OCI-LY7 (cell line): ENCODE measurements at regions not wholly inside any gene's neighbourhood (a gene's known extent, or its start where the extent isn't known, plus 50 kb on each side); places are given as distances from the start of the nearest gene placed in this dataset.

Source experiments
- BruUV-seq: library from RNA; stranded (reverse); fragments of 400-500 nt; replicated peaks from 2 replicates; lab custom pipeline; 2021; lab: Mats Ljungman, UMichigan
- CTCF ChIA-PET: fragments of 300-600 bp; sonication (Branson Sonifier 250); formaldehyde crosslinking; loops from one replicate; lab custom pipeline; 2022; ENCODE audit warnings: antibody characterized with exemption; ENCODE audit not compliant: unreplicated experiment; lab: Charles Lee
- POLR2A ChIA-PET: fragments of 300-600 bp; sonication (Branson Sonifier 250); formaldehyde crosslinking; loops from one replicate; lab custom pipeline; 2022; ENCODE audit warnings: antibody characterized with exemption; lab: Charles Lee
- DNase-seq: peaks from one replicate; pipeline ENCODE4 v3.0.0-alpha.2; 2015; ENCODE audit warnings: low spot score
- H2AFZ ChIP-seq: fragments of 200-600 bp; sonication (generic), shearing (Covaris generic); 2 replicates; pipeline ENCODE4 v1.6.1; 2014; ENCODE audit warnings: mild to moderate bottlenecking, antibody characterized with exemption, low read length, moderate library complexity
- H3K27ac ChIP-seq: fragments of 200-600 bp; sonication (generic); 2 replicates; pipeline ENCODE4 v1.5.1; 2014; ENCODE audit warnings: mixed run types, low read depth, mild to moderate bottlenecking, moderate library complexity, low read length, inconsistent platforms; ENCODE audit not compliant: poor library complexity, severe bottlenecking
- H3K36me3 ChIP-seq: fragments of 200-600 bp; sonication (generic); 2 replicates; pipeline ENCODE4 v1.6.1; 2014; ENCODE audit warnings: mild to moderate bottlenecking, antibody characterized with exemption, low read length, moderate library complexity, mixed read lengths; ENCODE audit not compliant: insufficient read depth
- H3K4me1 ChIP-seq: fragments of 200-600 bp; sonication (generic); 2 replicates; pipeline ENCODE4 v1.5.1; 2014; ENCODE audit warnings: mild to moderate bottlenecking, low read length; ENCODE audit not compliant: insufficient read depth, poor library complexity, severe bottlenecking
- H3K4me2 ChIP-seq: fragments of 200-600 bp; sonication (generic); 2 replicates; pipeline ENCODE4 v1.6.1; 2014; ENCODE audit warnings: mild to moderate bottlenecking, low read length
- H3K4me3 ChIP-seq: fragments of 200-600 bp; sonication (generic); 2 replicates; pipeline ENCODE4 v1.5.1; 2014; ENCODE audit warnings: mild to moderate bottlenecking, low read depth, low read length; ENCODE audit not compliant: poor library complexity, severe bottlenecking
- H3K79me2 ChIP-seq: fragments of 200-600 bp; sonication (generic); 2 replicates; pipeline ENCODE4 v1.6.1; 2016; ENCODE audit warnings: low read depth, mild to moderate bottlenecking, low read length, moderate library complexity, mixed read lengths; ENCODE audit not compliant: insufficient read depth
- H3K9me2 ChIP-seq: fragments of 200-600 bp; sonication (generic); 2 replicates; pipeline ENCODE4 v1.6.1; 2016; ENCODE audit warnings: mild to moderate bottlenecking, low read length, mixed read lengths; ENCODE audit not compliant: insufficient read depth
- H3K9me3 ChIP-seq: fragments of 200-600 bp; sonication (generic); 2 replicates; pipeline ENCODE4 v1.6.1; 2014; ENCODE audit warnings: mild to moderate bottlenecking, mixed run types, low read length, mixed read lengths
- H4K20me1 ChIP-seq: fragments of 200-600 bp; sonication (generic); 2 replicates; pipeline ENCODE4 v1.6.1; 2014; ENCODE audit warnings: mild to moderate bottlenecking, antibody characterized with exemption, low read length, moderate library complexity, mixed read lengths; ENCODE audit not compliant: insufficient read depth
- EZH2phosphoT487 ChIP-seq: fragments of 200-600 bp; sonication (generic); IDR thresholded peaks from 2 replicates; pipeline ENCODE4 v1.6.1; 2018; ENCODE audit warnings: low read depth, borderline replicate concordance, mild to moderate bottlenecking, mixed run types, antibody characterized with exemption, low read length, moderate library complexity, mixed read lengths
- intact Hi-C: fragments of 100-400 bp; cut with micrococcal nuclease; formaldehyde crosslinking; loops from one replicate; pipeline ENCODE4 v1.10.0; 2022; ENCODE audit not compliant: unreplicated experiment
- TF ChIP-seq, protein P1 (sequence below): fragments of 200-600 bp; sonication (generic); conservative IDR thresholded peaks from 2 replicates; pipeline ENCODE4 v1.5.1; 2014; ENCODE audit warnings: mild to moderate bottlenecking, antibody characterized with exemption, low read length, moderate library complexity, mixed read lengths

DNA sequence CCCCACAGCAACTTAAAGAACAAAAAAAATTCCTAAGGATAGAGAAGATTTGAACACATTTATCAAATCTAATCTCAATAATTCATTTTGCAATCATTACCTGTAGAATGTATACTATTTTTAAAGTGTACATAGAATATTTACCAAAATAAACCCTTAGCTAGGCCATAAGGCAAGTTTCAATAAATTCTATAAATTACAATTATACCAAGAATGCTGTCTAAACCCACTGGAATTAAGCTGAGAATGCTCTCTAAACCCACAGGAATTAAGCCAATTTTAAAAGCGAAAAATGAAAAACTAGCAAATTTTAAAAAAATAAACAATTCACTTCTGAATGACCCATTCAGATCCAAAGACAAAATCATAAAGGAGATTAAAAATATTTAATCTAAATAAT is 540.4 kb upstream of the NBEA start:
- intact Hi-C loops, result no loop called here
- Histone ChIP-seq H3K36me3 (no peaks in the 10 kb centered on the region), H3K4me3 (no peak overlapping the region), H3K79me2 (no peaks in the 10 kb centered on the region), H3K4me1 (no peaks in the 10 kb centered on the region), H2AFZ (no peak overlapping the region), H3K9me2 (no peaks in the 10 kb centered on the region), H3K27ac (no peak overlapping the region), H3K9me3 (no peaks in the 10 kb centered on the region), H4K20me1 (no peaks in the 10 kb centered on the region), H3K4me2 (no peak overlapping the region)
- no TSS peak for BruUV-seq
- DNase-seq, result no peak
- ChIA-PET CTCF (no interaction called here), POLR2A (interaction anchor here (0.6 to 1.1 kb wide), 2 partner anchors 39 to 78 kb away, joined by 3 read pairs; no protein-coding TSS in a partner anchor)
- TF ChIP-seq, protein P1, sequence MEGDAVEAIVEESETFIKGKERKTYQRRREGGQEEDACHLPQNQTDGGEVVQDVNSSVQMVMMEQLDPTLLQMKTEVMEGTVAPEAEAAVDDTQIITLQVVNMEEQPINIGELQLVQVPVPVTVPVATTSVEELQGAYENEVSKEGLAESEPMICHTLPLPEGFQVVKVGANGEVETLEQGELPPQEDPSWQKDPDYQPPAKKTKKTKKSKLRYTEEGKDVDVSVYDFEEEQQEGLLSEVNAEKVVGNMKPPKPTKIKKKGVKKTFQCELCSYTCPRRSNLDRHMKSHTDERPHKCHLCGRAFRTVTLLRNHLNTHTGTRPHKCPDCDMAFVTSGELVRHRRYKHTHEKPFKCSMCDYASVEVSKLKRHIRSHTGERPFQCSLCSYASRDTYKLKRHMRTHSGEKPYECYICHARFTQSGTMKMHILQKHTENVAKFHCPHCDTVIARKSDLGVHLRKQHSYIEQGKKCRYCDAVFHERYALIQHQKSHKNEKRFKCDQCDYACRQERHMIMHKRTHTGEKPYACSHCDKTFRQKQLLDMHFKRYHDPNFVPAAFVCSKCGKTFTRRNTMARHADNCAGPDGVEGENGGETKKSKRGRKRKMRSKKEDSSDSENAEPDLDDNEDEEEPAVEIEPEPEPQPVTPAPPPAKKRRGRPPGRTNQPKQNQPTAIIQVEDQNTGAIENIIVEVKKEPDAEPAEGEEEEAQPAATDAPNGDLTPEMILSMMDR, result no peak
- no peak for TF ChIP-seq EZH2phosphoT487

DNA sequence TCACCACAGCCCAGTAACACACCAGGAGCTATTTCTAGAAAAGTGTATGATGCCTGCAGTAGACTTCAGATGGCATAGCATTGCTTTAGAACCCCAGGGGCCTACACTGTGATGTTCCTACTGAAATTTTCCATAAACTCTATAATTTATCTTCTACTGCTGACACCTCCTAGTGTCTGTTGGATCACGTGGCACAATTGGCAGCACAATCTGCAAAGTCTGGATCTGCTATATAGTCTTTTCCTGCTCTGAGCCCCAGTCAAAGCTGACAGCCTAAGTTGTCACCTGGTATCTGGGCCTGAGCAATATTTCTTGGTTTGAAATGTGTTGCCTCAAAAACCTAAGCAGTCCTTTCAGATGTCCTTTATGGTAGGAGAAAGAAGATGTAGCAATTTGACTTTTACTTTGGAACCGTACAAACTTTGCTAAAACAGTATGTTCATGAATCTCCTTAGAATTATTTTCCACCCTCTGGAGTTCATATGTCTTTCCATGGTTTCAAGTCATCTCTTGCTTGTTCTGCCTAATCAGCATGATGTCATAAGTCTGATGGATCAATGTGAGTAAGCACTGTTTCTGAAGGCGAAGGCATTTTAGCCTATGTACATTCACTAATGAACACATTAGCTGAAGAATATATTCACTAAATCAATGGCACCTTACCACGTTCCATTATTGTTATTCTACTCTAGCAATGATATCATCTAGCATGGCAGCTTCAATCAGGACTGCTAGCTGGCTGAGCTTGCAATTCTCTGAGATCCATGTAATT is 536.5 kb upstream of the NBEA start:
- no peaks in the 10 kb centered on the region for H3K36me3 ChIP-seq
- ChIA-PET CTCF (no interaction called here), POLR2A (interaction anchor here (0.5 kb wide), 1 partner anchor 803 kb away, joined by 3 read pairs; no protein-coding TSS in a partner anchor)
- H2AFZ ChIP-seq, result no peak overlapping the region
- no peak for DNase-seq
- no TSS peak for BruUV-seq
- TF ChIP-seq, protein P1, result no peak
- no peak for TF ChIP-seq EZH2phosphoT487
- no peak overlapping the region for H3K4me2 ChIP-seq
- H4K20me1 ChIP-seq, result no peaks in the 10 kb centered on the region
- H3K79me2 ChIP-seq, result no peaks in the 10 kb centered on the region
- no peaks in the 10 kb centered on the region for H3K9me2 ChIP-seq
- H3K4me3 ChIP-seq, result no peak overlapping the region
- no peaks in the 10 kb centered on the region for H3K9me3 ChIP-seq
- no peaks in the 10 kb centered on the region for H3K4me1 ChIP-seq
- H3K27ac ChIP-seq, result no peak overlapping the region
- intact Hi-C loops, result no loop called here

DNA sequence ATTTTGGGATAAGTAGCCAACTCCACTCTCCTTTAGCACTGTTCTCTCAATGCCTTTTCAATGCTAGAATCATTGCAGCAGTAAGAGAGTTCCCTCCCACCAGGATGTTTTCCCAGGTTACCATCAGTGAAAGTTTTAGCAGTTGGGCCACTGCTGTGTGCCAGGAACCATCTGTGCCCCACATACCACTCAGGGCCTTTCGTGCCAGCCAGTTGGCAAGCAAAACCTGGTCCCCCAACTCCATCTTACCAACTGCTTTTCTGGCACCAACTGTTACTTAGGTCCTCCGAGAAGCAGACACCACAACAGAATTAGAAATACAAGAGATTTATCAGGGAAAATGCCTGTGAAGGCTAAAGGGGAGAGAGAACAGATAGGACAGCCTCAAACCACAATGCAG is 533.4 kb upstream of the NBEA start:
- H3K4me1 ChIP-seq, result no peaks in the 10 kb centered on the region
- H3K4me3 ChIP-seq, result no peak overlapping the region
- no peak for DNase-seq
- H3K9me2 ChIP-seq, result no peaks in the 10 kb centered on the region
- H2AFZ ChIP-seq, result no peak overlapping the region
- H3K36me3 ChIP-seq, result no peaks in the 10 kb centered on the region
- no peaks in the 10 kb centered on the region for H3K79me2 ChIP-seq
- no TSS peak for BruUV-seq
- intact Hi-C loops, result no loop called here
- ChIA-PET CTCF (no interaction called here), POLR2A (no interaction called here)
- no peak overlapping the region for H3K4me2 ChIP-seq
- TF ChIP-seq, protein P1, result no peak
- no peak for TF ChIP-seq EZH2phosphoT487
- H4K20me1 ChIP-seq, result no peaks in the 10 kb centered on the region
- no peak overlapping the region for H3K27ac ChIP-seq
- no peaks in the 10 kb centered on the region for H3K9me3 ChIP-seq
